PC-3 (cell line): ENCODE measurements at regions not wholly inside any gene's neighbourhood (a gene's known extent, or its start where the extent isn't known, plus 50 kb on each side); places are given as distances from the start of the nearest gene placed in this dataset.

Experiments
- CTCF ChIP-seq: fragments of 300-600 bp; sonication (generic); conservative IDR thresholded peaks from 2 replicates; pipeline ENCODE4 v1.5.1; 2017; ENCODE audit warnings: antibody characterized with exemption, low read depth, mild to moderate bottlenecking, low read length
- EZH2 ChIP-seq: fragments of 300-600 bp; sonication (generic); IDR thresholded peaks from one replicate; pipeline ENCODE4 v1.6.1; 2017; ENCODE audit warnings: antibody characterized with exemption, mild to moderate bottlenecking, low read length; ENCODE audit not compliant: unreplicated experiment
- EZH2phosphoT487 ChIP-seq: fragments of 300-600 bp; sonication (generic); IDR thresholded peaks from 2 replicates; pipeline ENCODE4 v1.6.1; 2018; ENCODE audit warnings: mild to moderate bottlenecking, antibody characterized with exemption, low read length, borderline replicate concordance

DNA sequence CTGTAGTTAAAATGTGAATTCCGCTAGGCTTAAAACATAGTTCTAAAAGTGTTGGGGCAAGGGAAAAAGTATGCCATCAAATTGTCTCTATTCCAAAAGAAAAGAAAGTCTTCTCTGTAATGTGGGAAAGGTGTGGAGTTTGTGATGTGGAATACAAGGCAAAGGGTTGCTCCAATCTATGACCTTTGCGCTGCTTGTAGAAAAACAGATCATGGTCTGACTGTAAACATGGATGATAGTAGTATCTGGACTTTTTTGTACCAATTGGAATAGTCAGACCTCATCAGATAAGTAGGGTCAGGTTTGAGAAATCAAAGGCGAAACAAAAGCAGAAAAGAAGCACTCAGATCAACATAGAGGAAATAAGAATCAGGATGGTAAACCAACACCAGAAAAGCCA is 372.3 kb downstream of the TFEC start:
- TF ChIP-seq CTCF = no peak
- no peak for TF ChIP-seq EZH2
- no peak for TF ChIP-seq EZH2phosphoT487
